ENCODE measurements at regions not wholly inside any gene's neighbourhood (a gene's known extent, or its start where the extent isn't known, plus 50 kb on each side); places are given as distances from the start of the nearest gene placed in this dataset.

DNA sequence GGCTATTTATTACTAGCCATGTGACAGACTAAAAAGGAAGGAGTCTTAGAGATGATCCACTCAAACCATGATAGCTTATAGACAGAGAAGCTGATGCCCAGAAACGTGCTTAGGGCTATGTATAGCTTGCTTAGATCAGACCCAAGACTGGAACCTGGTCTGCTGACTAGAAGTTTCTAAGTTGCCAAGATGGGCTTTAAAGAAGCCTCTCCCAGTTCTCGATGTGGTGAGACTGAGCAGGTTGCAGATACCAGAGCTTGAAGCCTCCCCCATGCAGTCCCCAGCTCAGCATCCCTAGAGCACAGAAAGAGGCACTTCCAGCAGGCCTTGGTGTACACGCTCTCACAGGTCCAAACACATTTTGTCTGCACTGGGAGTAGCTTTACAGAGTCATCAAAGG, 51.1 kb upstream of the ATP10B start:
- no peak for DNase-seq (ENCODE audit: low spot score)

Measured in A172 (cell line).